ENCODE measurements at regions not wholly inside any gene's neighbourhood (a gene's known extent, or its start where the extent isn't known, plus 50 kb on each side); places are given as distances from the start of the nearest gene placed in this dataset.

DNA sequence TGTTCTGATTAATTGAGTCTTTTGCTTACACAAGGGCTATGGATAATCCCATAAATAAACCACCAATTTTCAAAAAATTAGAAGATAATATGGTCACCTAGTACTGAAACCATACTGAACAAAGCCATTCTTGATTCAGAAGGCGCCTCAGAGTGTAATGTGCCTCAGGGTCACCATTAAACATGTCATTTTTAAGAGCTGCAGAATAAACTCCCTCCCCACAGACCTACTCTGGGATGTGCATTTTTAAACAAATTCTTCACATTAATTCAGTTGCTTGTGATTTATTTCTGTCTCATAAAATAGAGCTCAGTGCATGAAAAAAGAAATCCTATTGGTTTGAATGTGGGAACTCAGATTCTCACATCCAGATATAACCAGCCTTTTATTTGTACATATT lies 202.1 kb upstream of the HEY2 start:
- ChIA-PET CTCF (no interaction called here), POLR2A (no interaction called here)
- WGBS (ENCODE audit: insufficient coverage) = 71% methylated on average over 1 of the region's 1 CpG

DNA sequence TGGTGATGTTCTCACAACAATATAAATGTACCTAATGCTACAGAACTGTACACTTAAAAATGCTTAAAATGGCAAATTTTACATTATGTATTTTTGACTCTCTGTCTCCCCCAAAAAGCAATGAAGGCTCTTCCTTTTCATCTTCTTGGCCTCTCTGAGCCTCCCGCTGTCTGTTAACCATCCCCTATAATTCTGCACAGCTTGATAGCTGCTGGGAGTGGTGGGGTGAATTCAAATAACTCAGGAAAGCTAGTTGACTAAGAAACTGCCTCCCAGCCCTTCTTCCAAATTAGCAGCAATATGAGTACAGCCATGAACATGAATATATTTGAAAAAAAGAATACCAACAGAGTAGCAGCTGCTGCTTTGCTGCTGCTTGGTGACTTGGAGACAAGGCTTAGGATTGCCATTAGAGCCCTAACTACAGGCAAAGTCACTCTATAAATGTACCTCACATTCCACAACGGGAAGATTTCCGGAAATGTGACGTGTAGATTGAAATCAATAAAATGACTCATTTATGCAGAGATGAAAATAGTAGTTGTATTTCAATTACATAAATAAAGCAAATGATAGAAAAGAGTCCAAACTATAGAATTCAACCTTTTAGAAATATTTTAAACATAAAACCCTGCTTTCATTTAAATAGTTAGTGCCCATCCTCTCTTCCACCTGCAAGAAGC lies 200.1 kb upstream of the HEY2 start:
- TF ChIP-seq, protein P1, sequence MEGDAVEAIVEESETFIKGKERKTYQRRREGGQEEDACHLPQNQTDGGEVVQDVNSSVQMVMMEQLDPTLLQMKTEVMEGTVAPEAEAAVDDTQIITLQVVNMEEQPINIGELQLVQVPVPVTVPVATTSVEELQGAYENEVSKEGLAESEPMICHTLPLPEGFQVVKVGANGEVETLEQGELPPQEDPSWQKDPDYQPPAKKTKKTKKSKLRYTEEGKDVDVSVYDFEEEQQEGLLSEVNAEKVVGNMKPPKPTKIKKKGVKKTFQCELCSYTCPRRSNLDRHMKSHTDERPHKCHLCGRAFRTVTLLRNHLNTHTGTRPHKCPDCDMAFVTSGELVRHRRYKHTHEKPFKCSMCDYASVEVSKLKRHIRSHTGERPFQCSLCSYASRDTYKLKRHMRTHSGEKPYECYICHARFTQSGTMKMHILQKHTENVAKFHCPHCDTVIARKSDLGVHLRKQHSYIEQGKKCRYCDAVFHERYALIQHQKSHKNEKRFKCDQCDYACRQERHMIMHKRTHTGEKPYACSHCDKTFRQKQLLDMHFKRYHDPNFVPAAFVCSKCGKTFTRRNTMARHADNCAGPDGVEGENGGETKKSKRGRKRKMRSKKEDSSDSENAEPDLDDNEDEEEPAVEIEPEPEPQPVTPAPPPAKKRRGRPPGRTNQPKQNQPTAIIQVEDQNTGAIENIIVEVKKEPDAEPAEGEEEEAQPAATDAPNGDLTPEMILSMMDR (IDR thresholded peaks at IDR 0.05) = no peak
- Histone ChIP-seq H4K20me1 (ENCODE audit: control insufficient read depth, insufficient read depth, low read length, poor library complexity, severe bottlenecking) (no peaks in the 10 kb centered on the region), H3K9me3 (ENCODE audit: control extremely low read depth in 1 of 3, control insufficient read depth in 2 of 3, insufficient read depth in 1 of 3, low read length in 2 of 3) (no peaks in the 10 kb centered on the region), H2AFZ (ENCODE audit: insufficient read depth, low read depth, low read length, poor library complexity, severe bottlenecking) (no peak overlapping the region), H3K27ac (ENCODE audit: low read length in 2 of 2) (no peak overlapping the region), H3K4me1 (ENCODE audit: control insufficient read depth in 2 of 2, insufficient read depth in 2 of 2, low read length in 2 of 2) (no peaks in the 10 kb centered on the region), H3K27me3 (replicated peaks in 1 of 4; ENCODE audit: control extremely low read depth in 1 of 4, control insufficient read depth in 3 of 4, insufficient read depth in 4 of 4, low read length in 3 of 4) (peaks cover 0 to 2% (median under 1%) of the 10 kb centered on the region in 4 experiments), H3K79me2 (ENCODE audit: control insufficient read depth, insufficient read depth, low read length) (no peaks in the 10 kb centered on the region), H3K4me3 (ENCODE audit: control extremely low read depth in 1 of 5, extremely low read depth in 1 of 5, insufficient read depth in 1 of 5, low read depth in 2 of 5, low read length in 4 of 5) (no peak overlapping the region), H3K9ac (ENCODE audit: low read length) (no peak overlapping the region), H3K4me2 (replicated peaks; ENCODE audit: low read depth, low read length, poor library complexity, severe bottlenecking) (no peak overlapping the region), H3K36me3 (replicated peaks in 1 of 2; ENCODE audit: control extremely low read depth in 1 of 2, control insufficient read depth in 1 of 2, extremely low read depth in 1 of 2, insufficient read depth in 2 of 2, low read length in 1 of 2) (no peaks in the 10 kb centered on the region)
- ChIA-PET CTCF (no interaction called here), POLR2A (no interaction called here)
- no peak overlapping the region for H3K27ac Mint-ChIP-seq
- H3K4me1 Mint-ChIP-seq = no peaks in the 10 kb centered on the region
- ATAC-seq (ENCODE audit: low read depth) (no peak), DNase-seq (no peak)
- H3K27me3 Mint-ChIP-seq = no peaks in the 10 kb centered on the region
- no peaks in the 10 kb centered on the region for H3K9me3 Mint-ChIP-seq (ENCODE audit: insufficient read depth)
- intact Hi-C loops (cut with micrococcal nuclease) = no loop called here
- H3K4me3 Mint-ChIP-seq = no peak overlapping the region
- WGBS (ENCODE audit: insufficient coverage) = no CpG with 5 or more reads among the region's 4 CpGs

More for the DNA sequence above, 202.1 kb upstream of the HEY2 start:
- H3K36me3 ChIP-seq (replicated peaks in 1 of 2; ENCODE audit: control extremely low read depth in 1 of 2, control insufficient read depth in 1 of 2, extremely low read depth in 1 of 2, insufficient read depth in 2 of 2, low read length in 1 of 2) = no peaks in the 10 kb centered on the region
- H3K9ac ChIP-seq (ENCODE audit: low read length) = no peak overlapping the region
- no peaks in the 10 kb centered on the region for H3K9me3 ChIP-seq (ENCODE audit: control extremely low read depth in 1 of 3, control insufficient read depth in 2 of 3, insufficient read depth in 1 of 3, low read length in 2 of 3)
- H3K4me1 ChIP-seq (ENCODE audit: control insufficient read depth in 2 of 2, insufficient read depth in 2 of 2, low read length in 2 of 2) = no peaks in the 10 kb centered on the region
- intact Hi-C loops (cut with micrococcal nuclease) = no loop called here
- Mint-ChIP-seq H3K9me3 (ENCODE audit: insufficient read depth) (no peaks in the 10 kb centered on the region), H3K27me3 (no peaks in the 10 kb centered on the region), H3K27ac (no peak overlapping the region), H3K4me1 (no peaks in the 10 kb centered on the region), H3K4me3 (no peak overlapping the region)
- peaks cover 0 to 2% (median 0%) of the 10 kb centered on the region in 4 experiments for H3K27me3 ChIP-seq (replicated peaks in 1 of 4; ENCODE audit: control extremely low read depth in 1 of 4, control insufficient read depth in 3 of 4, insufficient read depth in 4 of 4, low read length in 3 of 4)
- no peaks in the 10 kb centered on the region for H4K20me1 ChIP-seq (ENCODE audit: control insufficient read depth, insufficient read depth, low read length, poor library complexity, severe bottlenecking)
- H3K4me2 ChIP-seq (replicated peaks; ENCODE audit: low read depth, low read length, poor library complexity, severe bottlenecking) = no peak overlapping the region
- no peak for DNase-seq
- no peaks in the 10 kb centered on the region for H3K79me2 ChIP-seq (ENCODE audit: control insufficient read depth, insufficient read depth, low read length)
- TF ChIP-seq, protein P1 (IDR thresholded peaks at IDR 0.05) = no peak
- TF ChIP-seq EZH2 (IDR thresholded peaks at IDR 0.05; ENCODE audit: borderline replicate concordance, insufficient read depth, low read depth, low read length, poor library complexity, severe bottlenecking) = no peak
- no peak overlapping the region for H2AFZ ChIP-seq (ENCODE audit: insufficient read depth, low read depth, low read length, poor library complexity, severe bottlenecking)
- no peak overlapping the region for H3K4me3 ChIP-seq (ENCODE audit: control extremely low read depth in 1 of 5, extremely low read depth in 1 of 5, insufficient read depth in 1 of 5, low read depth in 2 of 5, low read length in 4 of 5)
- no peak for ATAC-seq (ENCODE audit: low read depth)
- H3K27ac ChIP-seq (ENCODE audit: low read length in 2 of 2) = no peak overlapping the region
